ENCODE measurements at regions not wholly inside any gene's neighbourhood (a gene's known extent, or its start where the extent isn't known, plus 50 kb on each side); places are given as distances from the start of the nearest gene placed in this dataset.

DNA sequence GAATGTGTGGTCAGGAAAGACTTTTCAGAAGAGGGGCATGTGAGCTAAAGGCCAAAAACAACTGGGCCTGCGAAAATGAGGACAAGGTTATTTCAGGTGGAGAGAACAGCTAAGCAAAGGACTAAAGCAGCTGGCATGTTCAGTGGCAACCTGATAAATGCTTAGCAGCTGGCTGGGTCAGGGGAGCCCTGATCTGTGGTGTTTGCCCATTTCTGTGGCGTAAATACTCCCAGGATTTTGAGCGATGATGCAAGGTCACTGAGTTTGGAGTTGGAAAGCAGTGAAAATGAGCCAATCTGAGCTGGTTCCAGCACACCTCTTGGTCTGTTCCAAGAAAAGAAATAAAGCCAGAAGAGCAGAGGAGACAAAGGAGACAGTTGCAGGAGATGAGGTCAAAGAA lies 704.3 kb downstream of the UQCRFS1 start:
- H3K4me1 ChIP-seq (ENCODE audit: control insufficient read depth, insufficient read depth, low read length) = no peaks in the 10 kb centered on the region
- intact Hi-C loops (cut with micrococcal nuclease; ENCODE audit: unreplicated experiment) = no loop called here
- H3K36me3 ChIP-seq (ENCODE audit: control insufficient read depth in 2 of 2, insufficient read depth in 2 of 2, low read length in 1 of 2) = no peaks in the 10 kb centered on the region
- H3K9me3 ChIP-seq (replicated peaks; ENCODE audit: control insufficient read depth, insufficient read depth, low read length) = no peaks in the 10 kb centered on the region; the same call in 2 of the 3 replicates
- no peak for FAIRE-seq
- WGBS (ENCODE audit: insufficient coverage, insufficient replicate concordance, low lambda C conversion rate, missing lambda C conversion rate) = 38% methylated on average over 3 of the region's 3 CpGs
- no peaks in the 10 kb centered on the region for H3K27me3 ChIP-seq (replicated peaks in 1 of 2; ENCODE audit: control insufficient read depth in 2 of 2, insufficient read depth in 2 of 2, low read length in 1 of 2)
- DNase-seq (ENCODE audit: low read depth, low spot score) = no peak
- in situ Hi-C loops (cut with MboI) = no loop called here
- ChIA-PET CTCF (interaction anchor here (1.2 kb wide), 1 partner anchor 39 kb away, joined by 5 read pairs; no protein-coding TSS in a partner anchor), RAD21 (ENCODE audit: unreplicated experiment) (interaction anchor here (1.0 to 2.0 kb wide), 2 partner anchors 26 to 39 kb away, joined by 3 to 5 read pairs; no protein-coding TSS in a partner anchor), SMC1A (ENCODE audit: uncharacterized antibody, unreplicated experiment) (interaction anchor here (1.2 to 1.6 kb wide), 4 partner anchors 13 to 38 kb away, joined by 3 to 4 read pairs (median 4); no protein-coding TSS in a partner anchor), POLR2A (no interaction called here)
- TF ChIP-seq PAX5 (IDR thresholded peaks at IDR 0.05; ENCODE audit: borderline replicate concordance, low read depth, low read length) = no peak
- no peak for TF ChIP-seq SMAD1 (IDR thresholded peaks at IDR 0.05; ENCODE audit: low read depth, partially characterized antibody)
- TF ChIP-seq SIN3A (IDR thresholded peaks at IDR 0.05; ENCODE audit: low read depth, low read length) = no peak
- no peak for TF ChIP-seq BMI1 (IDR thresholded peaks at IDR 0.05; ENCODE audit: borderline replicate concordance)
- TF ChIP-seq, protein P1, sequence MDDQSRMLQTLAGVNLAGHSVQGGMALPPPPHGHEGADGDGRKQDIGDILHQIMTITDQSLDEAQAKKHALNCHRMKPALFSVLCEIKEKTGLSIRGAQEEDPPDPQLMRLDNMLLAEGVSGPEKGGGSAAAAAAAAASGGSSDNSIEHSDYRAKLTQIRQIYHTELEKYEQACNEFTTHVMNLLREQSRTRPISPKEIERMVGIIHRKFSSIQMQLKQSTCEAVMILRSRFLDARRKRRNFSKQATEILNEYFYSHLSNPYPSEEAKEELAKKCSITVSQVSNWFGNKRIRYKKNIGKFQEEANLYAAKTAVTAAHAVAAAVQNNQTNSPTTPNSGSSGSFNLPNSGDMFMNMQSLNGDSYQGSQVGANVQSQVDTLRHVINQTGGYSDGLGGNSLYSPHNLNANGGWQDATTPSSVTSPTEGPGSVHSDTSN (IDR thresholded peaks at IDR 0.05; ENCODE audit: insufficient replicate concordance, low read depth, low read length) = no peak
- no peak for TF ChIP-seq RBBP5 (conservative IDR thresholded peaks at IDR 0.05)
- TF ChIP-seq CHD2 (IDR thresholded peaks at IDR 0.05; ENCODE audit: borderline replicate concordance, low read depth, low read length) = no peak
- TF ChIP-seq BRCA1 (IDR thresholded peaks at IDR 0.05; ENCODE audit: low read depth, low read length) = no peak
- TF ChIP-seq, protein P2, sequence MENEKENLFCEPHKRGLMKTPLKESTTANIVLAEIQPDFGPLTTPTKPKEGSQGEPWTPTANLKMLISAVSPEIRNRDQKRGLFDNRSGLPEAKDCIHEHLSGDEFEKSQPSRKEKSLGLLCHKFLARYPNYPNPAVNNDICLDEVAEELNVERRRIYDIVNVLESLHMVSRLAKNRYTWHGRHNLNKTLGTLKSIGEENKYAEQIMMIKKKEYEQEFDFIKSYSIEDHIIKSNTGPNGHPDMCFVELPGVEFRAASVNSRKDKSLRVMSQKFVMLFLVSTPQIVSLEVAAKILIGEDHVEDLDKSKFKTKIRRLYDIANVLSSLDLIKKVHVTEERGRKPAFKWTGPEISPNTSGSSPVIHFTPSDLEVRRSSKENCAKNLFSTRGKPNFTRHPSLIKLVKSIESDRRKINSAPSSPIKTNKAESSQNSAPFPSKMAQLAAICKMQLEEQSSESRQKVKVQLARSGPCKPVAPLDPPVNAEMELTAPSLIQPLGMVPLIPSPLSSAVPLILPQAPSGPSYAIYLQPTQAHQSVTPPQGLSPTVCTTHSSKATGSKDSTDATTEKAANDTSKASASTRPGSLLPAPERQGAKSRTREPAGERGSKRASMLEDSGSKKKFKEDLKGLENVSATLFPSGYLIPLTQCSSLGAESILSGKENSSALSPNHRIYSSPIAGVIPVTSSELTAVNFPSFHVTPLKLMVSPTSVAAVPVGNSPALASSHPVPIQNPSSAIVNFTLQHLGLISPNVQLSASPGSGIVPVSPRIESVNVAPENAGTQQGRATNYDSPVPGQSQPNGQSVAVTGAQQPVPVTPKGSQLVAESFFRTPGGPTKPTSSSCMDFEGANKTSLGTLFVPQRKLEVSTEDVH (IDR thresholded peaks at IDR 0.05; ENCODE audit: low read depth, partially characterized antibody) = no peak
- TF ChIP-seq, protein P3, sequence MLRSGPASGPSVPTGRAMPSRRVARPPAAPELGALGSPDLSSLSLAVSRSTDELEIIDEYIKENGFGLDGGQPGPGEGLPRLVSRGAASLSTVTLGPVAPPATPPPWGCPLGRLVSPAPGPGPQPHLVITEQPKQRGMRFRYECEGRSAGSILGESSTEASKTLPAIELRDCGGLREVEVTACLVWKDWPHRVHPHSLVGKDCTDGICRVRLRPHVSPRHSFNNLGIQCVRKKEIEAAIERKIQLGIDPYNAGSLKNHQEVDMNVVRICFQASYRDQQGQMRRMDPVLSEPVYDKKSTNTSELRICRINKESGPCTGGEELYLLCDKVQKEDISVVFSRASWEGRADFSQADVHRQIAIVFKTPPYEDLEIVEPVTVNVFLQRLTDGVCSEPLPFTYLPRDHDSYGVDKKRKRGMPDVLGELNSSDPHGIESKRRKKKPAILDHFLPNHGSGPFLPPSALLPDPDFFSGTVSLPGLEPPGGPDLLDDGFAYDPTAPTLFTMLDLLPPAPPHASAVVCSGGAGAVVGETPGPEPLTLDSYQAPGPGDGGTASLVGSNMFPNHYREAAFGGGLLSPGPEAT (IDR thresholded peaks at IDR 0.05; ENCODE audit: low read depth) = no peak
- no peak for TF ChIP-seq RUNX3 (IDR thresholded peaks at IDR 0.05; ENCODE audit: low read length)
- TF ChIP-seq, protein P4, sequence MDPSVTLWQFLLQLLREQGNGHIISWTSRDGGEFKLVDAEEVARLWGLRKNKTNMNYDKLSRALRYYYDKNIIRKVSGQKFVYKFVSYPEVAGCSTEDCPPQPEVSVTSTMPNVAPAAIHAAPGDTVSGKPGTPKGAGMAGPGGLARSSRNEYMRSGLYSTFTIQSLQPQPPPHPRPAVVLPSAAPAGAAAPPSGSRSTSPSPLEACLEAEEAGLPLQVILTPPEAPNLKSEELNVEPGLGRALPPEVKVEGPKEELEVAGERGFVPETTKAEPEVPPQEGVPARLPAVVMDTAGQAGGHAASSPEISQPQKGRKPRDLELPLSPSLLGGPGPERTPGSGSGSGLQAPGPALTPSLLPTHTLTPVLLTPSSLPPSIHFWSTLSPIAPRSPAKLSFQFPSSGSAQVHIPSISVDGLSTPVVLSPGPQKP (IDR thresholded peaks at IDR 0.05; ENCODE audit: low read depth, low read length) = no peak
- no peak for TF ChIP-seq CREB1 (IDR thresholded peaks at IDR 0.05; ENCODE audit: low read depth)
- no peak for TF ChIP-seq CEBPB (IDR thresholded peaks at IDR 0.05; ENCODE audit: borderline replicate concordance in 1 of 2, low read depth in 2 of 2, low read length in 2 of 2)
- no peak for TF ChIP-seq WRNIP1 (IDR thresholded peaks at IDR 0.05; ENCODE audit: borderline replicate concordance, low read depth, low read length)
- no peak for TF ChIP-seq RAD21 (IDR thresholded peaks at IDR 0.05; ENCODE audit: insufficient read depth, low read depth, low read length)
- H4K20me1 ChIP-seq (ENCODE audit: control insufficient read depth, insufficient read depth) = no peaks in the 10 kb centered on the region
- H3K9ac ChIP-seq (ENCODE audit: control insufficient read depth, insufficient read depth, low read length) = no peak overlapping the region
- H3K27ac ChIP-seq (ENCODE audit: control insufficient read depth, insufficient read depth) = no peak overlapping the region
- H3K4me3 ChIP-seq = no peak overlapping the region
- H2AFZ ChIP-seq (ENCODE audit: control insufficient read depth, low read depth, low read length) = no peak overlapping the region
- ATAC-seq = no peak
- H3K4me2 ChIP-seq (ENCODE audit: control insufficient read depth, insufficient read depth) = no peak overlapping the region
- BruUV-seq (replicated peaks) = no TSS peak
- H3K79me2 ChIP-seq (ENCODE audit: control insufficient read depth, insufficient read depth, low read length) = no peaks in the 10 kb centered on the region
